ENCODE measurements at regions not wholly inside any gene's neighbourhood (a gene's known extent, or its start where the extent isn't known, plus 50 kb on each side); places are given as distances from the start of the nearest gene placed in this dataset.

DNA sequence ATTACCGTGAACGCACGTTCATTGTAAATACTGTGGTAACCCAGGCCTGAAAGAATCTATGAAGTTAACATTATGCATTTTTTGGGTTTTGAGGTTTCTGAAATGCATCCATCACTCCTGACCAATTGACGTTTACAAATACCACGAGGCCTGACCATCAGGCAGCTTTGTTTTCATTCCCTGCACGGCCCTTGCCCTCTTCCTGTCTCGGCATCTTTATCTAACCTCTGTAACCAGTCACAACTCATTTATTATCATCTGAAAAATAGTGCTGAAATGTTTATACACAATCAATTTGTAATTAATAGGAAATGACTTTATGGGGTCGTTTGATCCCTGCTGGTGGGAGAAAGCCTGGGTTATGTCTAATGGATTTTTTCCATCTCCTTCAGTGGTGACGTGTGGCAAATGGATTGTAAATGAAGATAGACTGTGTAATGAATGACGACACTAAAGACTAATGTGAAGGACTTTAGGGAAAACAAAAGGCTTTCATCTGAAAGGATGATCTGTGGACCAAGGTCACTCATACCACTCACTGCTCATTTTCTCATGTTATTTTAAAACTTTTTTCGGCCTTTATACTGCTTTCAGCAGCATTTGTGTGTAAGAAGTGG is 102.7 kb upstream of the SORBS2 start:
- TF ChIP-seq CTCF (IDR thresholded peaks at IDR 0.05): no peak
- no peak for TF ChIP-seq POLR2A (IDR thresholded peaks at IDR 0.05)
- TF ChIP-seq EP300 (IDR thresholded peaks at IDR 0.05): no peak
- DNase-seq (ENCODE audit: low spot score in 2 of 2): no peak
- Histone ChIP-seq H3K36me3 (no peaks in the 10 kb centered on the region), H3K4me1 (peaks cover 0 to 7% (median 0%) of the 10 kb centered on the region in 4 donors), H3K27me3 (no peaks in the 10 kb centered on the region), H3K4me3 (no peak overlapping the region), H3K9me3 (no peaks in the 10 kb centered on the region), H3K27ac (no peak overlapping the region)
- 40 to 46% methylated on average over 11 of the region's 11 CpGs for WGBS, 2 donors

DNA sequence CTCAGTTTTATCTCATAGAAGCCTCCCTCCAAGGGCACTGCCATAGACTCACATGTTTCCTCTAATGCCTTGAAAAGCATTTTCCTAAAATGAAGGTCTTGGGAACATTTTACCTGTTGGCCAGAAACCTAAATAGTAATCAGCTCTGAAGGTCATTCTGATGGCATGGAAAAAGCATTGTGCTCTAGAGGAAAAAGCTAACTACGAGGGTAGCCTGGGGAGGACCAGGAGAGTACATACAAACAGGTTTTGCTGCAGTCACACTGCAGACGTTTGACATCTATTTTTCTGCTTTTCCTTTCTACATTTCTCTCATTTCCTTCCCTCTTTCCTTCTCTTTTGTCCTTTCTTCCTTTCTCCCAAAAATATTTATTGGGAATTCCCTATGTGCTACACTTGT is 103.3 kb upstream of the SORBS2 start:
- Histone ChIP-seq H3K4me3 (no peak overlapping the region), H3K4me1 (peaks cover 0 to 7% (median 0%) of the 10 kb centered on the region in 4 donors), H3K27me3 (no peaks in the 10 kb centered on the region), H3K9me3 (no peaks in the 10 kb centered on the region), H3K27ac (no peak overlapping the region), H3K36me3 (no peaks in the 10 kb centered on the region)
- 36 to 41% methylated on average over 2 of the region's 2 CpGs for WGBS, 2 donors
- no peak for TF ChIP-seq POLR2A (IDR thresholded peaks at IDR 0.05)
- no peak for DNase-seq (ENCODE audit: low spot score in 2 of 2)

GRCh38 chr4:185915817-185916216 is 103.8 kb upstream of the SORBS2 start:
- H3K27ac ChIP-seq: no peak overlapping the region
- no peaks in the 10 kb centered on the region for H3K9me3 ChIP-seq
- no peaks in the 10 kb centered on the region for H3K27me3 ChIP-seq
- DNase-seq (ENCODE audit: low spot score in 2 of 2): no peak
- no peak overlapping the region for H3K4me3 ChIP-seq
- TF ChIP-seq POLR2A (IDR thresholded peaks at IDR 0.05) (no peak), CTCF (IDR thresholded peaks at IDR 0.05) (no peak), EP300 (IDR thresholded peaks at IDR 0.05) (no peak)
- H3K36me3 ChIP-seq: no peaks in the 10 kb centered on the region
- H3K4me1 ChIP-seq: peaks cover 0 to 7% (median 0%) of the 10 kb centered on the region in 4 donors
- WGBS, 2 donors: 94% methylated on average over 4 of the region's 4 CpGs

- TF ChIP-seq POLR2A (IDR thresholded peaks at IDR 0.05) (no peak), EP300 (IDR thresholded peaks at IDR 0.05) (no peak), CTCF (IDR thresholded peaks at IDR 0.05) (no peak)
- WGBS, 2 donors: 91 to 96% methylated on average over 4 of the region's 4 CpGs
- DNase-seq (ENCODE audit: low spot score in 2 of 2): no peak
Measured at GRCh38 chr4:185916231-185916630, 104.2 kb upstream of the SORBS2 start.

GRCh38 chr4:185916683-185917082 is 104.7 kb upstream of the SORBS2 start:
- Histone ChIP-seq H3K4me3 (no peak overlapping the region), H3K27me3 (no peaks in the 10 kb centered on the region), H3K27ac (no peak overlapping the region), H3K36me3 (no peaks in the 10 kb centered on the region), H3K9me3 (no peaks in the 10 kb centered on the region), H3K4me1 (peaks cover 0 to 7% (median 0%) of the 10 kb centered on the region in 4 donors)
- DNase-seq (ENCODE audit: low spot score in 2 of 2): no peak
- TF ChIP-seq POLR2A (IDR thresholded peaks at IDR 0.05): no peak
- TF ChIP-seq EP300 (IDR thresholded peaks at IDR 0.05): no peak
- TF ChIP-seq CTCF (IDR thresholded peaks at IDR 0.05): no peak
- 62 to 90% methylated on average over 4 of the region's 4 CpGs for WGBS, 2 donors

More at GRCh38 chr4:185916231-185916630, 104.2 kb upstream of the SORBS2 start:
- Histone ChIP-seq H3K9me3 (no peaks in the 10 kb centered on the region), H3K4me1 (peaks cover 0 to 7% (median 0%) of the 10 kb centered on the region in 4 donors), H3K36me3 (no peaks in the 10 kb centered on the region), H3K27ac (no peak overlapping the region), H3K4me3 (no peak overlapping the region), H3K27me3 (no peaks in the 10 kb centered on the region)

All from tibial nerve (tissue), 4 donors.